Stimulated activated CD8-positive, alpha-beta memory T cell treated with anti-CD3 and anti-CD28 coated beads, Interleukin-7, amount 100 ng/mL, for 4 hours (primary cell): ENCODE measurements at regions not wholly inside any gene's neighbourhood (a gene's known extent, or its start where the extent isn't known, plus 50 kb on each side); places are given as distances from the start of the nearest gene placed in this dataset.
A peak's percentile ranks its signal among the peaks of the same experiment; 100 is the strongest.
"Not testable (repeated sequence)": the region's sequence is repeated elsewhere in the genome, so short reads cannot be mapped to it uniquely, and the experiment has no call there.

Experiments used
- DNase-seq, 2 donors: peaks; one replicate each; pipeline ENCODE4 v3.0.0-alpha.2; 2020; ENCODE audit warnings: low read depth in 2 of 2

- no peak for DNase-seq
Measured at GRCh38 chr3:177385831-177386301, 188.6 kb upstream of the TBL1XR1 start.

- DNase-seq, result no peak
Measured at GRCh38 chr3:177388209-177388608, 190.9 kb upstream of the TBL1XR1 start.

- DNase-seq, result not testable (repeated sequence)
Measured at GRCh38 chr3:177394231-177395024, 197.1 kb upstream of the TBL1XR1 start.

GRCh38 chr3:177396733-177397132 lies 199.5 kb upstream of the TBL1XR1 start:
- DNase-seq, result no peak

- DNase-seq, result no peak
Measured at GRCh38 chr3:177401375-177401774, 204.1 kb upstream of the TBL1XR1 start.

- DNase-seq, result no peak
Measured at GRCh38 chr3:177402533-177402932, 205.3 kb upstream of the TBL1XR1 start.

GRCh38 chr3:177405191-177405672 lies 207.9 kb upstream of the TBL1XR1 start:
- no peak for DNase-seq

GRCh38 chr3:177410730-177411129 lies 213.4 kb upstream of the TBL1XR1 start:
- no peak for DNase-seq

- no peak for DNase-seq
Measured at GRCh38 chr3:177411201-177411600, 213.9 kb upstream of the TBL1XR1 start.

- DNase-seq, result not testable (repeated sequence)
Measured at GRCh38 chr3:177412677-177413170, 215.4 kb upstream of the TBL1XR1 start.

- no peak for DNase-seq
Measured at GRCh38 chr3:177414093-177414492, 216.8 kb upstream of the TBL1XR1 start.

- no peak for DNase-seq
Measured at GRCh38 chr3:177418787-177419186, 221.5 kb upstream of the TBL1XR1 start.

GRCh38 chr3:177419904-177420601 lies 222.8 kb upstream of the TBL1XR1 start:
- DNase-seq, result no peak

GRCh38 chr3:177420651-177421480 lies 223.6 kb upstream of the TBL1XR1 start:
- no peak for DNase-seq

GRCh38 chr3:177421481-177421785 lies 224.2 kb upstream of the TBL1XR1 start:
- DNase-seq, result no peak

GRCh38 chr3:177424521-177424920 lies 227.2 kb upstream of the TBL1XR1 start:
- DNase-seq, result no peak

GRCh38 chr3:177425042-177425441 lies 227.8 kb upstream of the TBL1XR1 start:
- no peak for DNase-seq

GRCh38 chr3:177426106-177426877 lies 229.0 kb upstream of the TBL1XR1 start:
- no peak for DNase-seq

- DNase-seq, result peak; percentile 6 to 17
Measured at GRCh38 chr3:177426878-177427495, 229.7 kb upstream of the TBL1XR1 start.

GRCh38 chr3:177427540-177427939 lies 230.3 kb upstream of the TBL1XR1 start:
- DNase-seq, result no peak

GRCh38 chr3:177429079-177429478 lies 231.8 kb upstream of the TBL1XR1 start:
- DNase-seq, result no peak
